A549 (cell line): ENCODE measurements at regions not wholly inside any gene's neighbourhood (a gene's known extent, or its start where the extent isn't known, plus 50 kb on each side); places are given as distances from the start of the nearest gene placed in this dataset.

Source experiments
- ATAC-seq, 2 experiments: fragments of 200-7000 bp in 1 of 2; fragments of >200 bp in 1 of 2; cut with Nextera tagmentation in 1 of 2; cut with Tn5 transposase in 1 of 2; 3 replicates each; pipeline versions ENCODE4 v1.8.0 to v1.9.1; 2018 to 2020; ENCODE audit warnings: mild to moderate bottlenecking in 1 of 2, moderate library complexity in 1 of 2
- CTCF ChIA-PET: fragments of 300-600 bp; sonication (Branson Sonifier 250); formaldehyde crosslinking; extraction: SDS; loops from one replicate; lab custom pipeline; 2021; ENCODE audit warnings: antibody characterized with exemption, inconsistent platforms; lab: Yijun Ruan, JAX
- POLR2A ChIA-PET: fragments of 350-600 bp; formaldehyde crosslinking; extraction: SDS; loops from one replicate; lab custom pipeline; 2021; ENCODE audit warnings: antibody characterized with exemption, inconsistent platforms; lab: Yijun Ruan, JAX
- DNase-seq, 2 experiments: peaks; one replicate each; pipeline versions ENCODE4 v3.0.0 to v3.0.0-alpha.2; 2011 to 2016; ENCODE audit warnings: low read depth in 1 of 2, low spot score in 1 of 2
- FAIRE-seq: peaks from 2 replicates; lab custom pipeline; 2011; peaks lifted over from hg19 to GRCh38; lab: Jason Lieb, UNC
- H3K27ac ChIP-seq, 2 experiments: fragments of >200 bp; sonication (Bioruptor Twin); formaldehyde crosslinking; 3 replicates each; pipeline ENCODE4 v1.5.1; 2016 to 2017
- H3K4me1 ChIP-seq: fragments of >200 bp; sonication (Bioruptor Twin); formaldehyde crosslinking; 3 replicates; pipeline ENCODE4 v1.6.1; 2016
- H3K4me2 ChIP-seq: fragments of >200 bp; sonication (Bioruptor Twin); formaldehyde crosslinking; 3 replicates; pipeline ENCODE4 v1.6.1; 2016
- H3K4me3 ChIP-seq: fragments of >200 bp; sonication (Bioruptor Twin); formaldehyde crosslinking; 3 replicates; pipeline ENCODE4 v1.5.1; 2016
- H3K9me3 ChIP-seq: fragments of >200 bp; sonication (Bioruptor Twin); formaldehyde crosslinking; 3 replicates; pipeline ENCODE4 v1.6.1; 2016
- CBX2 ChIP-seq: fragments of 200-600 bp; sonication (generic); IDR thresholded peaks from 2 replicates; pipeline ENCODE4 v1.6.1; 2016; ENCODE audit warnings: low read depth, mild to moderate bottlenecking, borderline replicate concordance
- CEBPB ChIP-seq, 2 experiments: fragments of >200 bp in 1 of 2; sonication (Bioruptor Twin) in 1 of 2; formaldehyde crosslinking in 1 of 2; IDR thresholded peaks; 2 replicates each; pipeline ENCODE4 v1.6.1; 2012 to 2016
- CHD4 ChIP-seq: fragments of 200-600 bp; sonication (generic); IDR thresholded peaks from 2 replicates; pipeline ENCODE4 v1.6.1; 2016; ENCODE audit warnings: antibody characterized with exemption, mild to moderate bottlenecking, borderline replicate concordance
- CTCF ChIP-seq: fragments of >200 bp; sonication (Bioruptor Twin); formaldehyde crosslinking; IDR thresholded peaks from 3 replicates; pipeline ENCODE4 v1.5.1; 2016
- E2F6 ChIP-seq: IDR thresholded peaks from 2 replicates; pipeline ENCODE4 v1.6.1; 2012; ENCODE audit warnings: low read depth, borderline replicate concordance
- EHF ChIP-seq: fragments of 250-450 bp; sonication (Bioruptor Pico); IDR thresholded peaks from 2 replicates; pipeline ENCODE4 v1.5.0; 2020; ENCODE audit warnings: mild to moderate bottlenecking
- FOSB ChIP-seq: fragments of 250-450 bp; sonication (Bioruptor Pico); IDR thresholded peaks from 2 replicates; pipeline ENCODE4 v1.5.0; 2020; ENCODE audit warnings: mild to moderate bottlenecking, moderate library complexity
- FOXS1 ChIP-seq: fragments of 250-450 bp; sonication (Bioruptor Pico); IDR thresholded peaks from 2 replicates; pipeline ENCODE4 v1.5.0; 2020; ENCODE audit warnings: mild to moderate bottlenecking, moderate library complexity
- HES2 ChIP-seq: fragments of >200 bp; sonication (Bioruptor Twin); formaldehyde crosslinking; IDR thresholded peaks from 2 replicates; pipeline ENCODE4 v1.6.1; 2016
- HEYL ChIP-seq: fragments of 250-450 bp; sonication (Bioruptor Pico); IDR thresholded peaks from 2 replicates; pipeline ENCODE4 v1.8.0; 2021; ENCODE audit warnings: mild to moderate bottlenecking, moderate library complexity
- HOXB5 ChIP-seq: fragments of 250-450 bp; sonication (Bioruptor Pico); IDR thresholded peaks from 2 replicates; pipeline ENCODE4 v1.5.0; 2020; ENCODE audit warnings: mild to moderate bottlenecking, moderate library complexity
- KDM1A ChIP-seq: fragments of 200-600 bp; sonication (generic); IDR thresholded peaks from 2 replicates; pipeline ENCODE4 v1.6.1; 2016; ENCODE audit warnings: low read depth, mild to moderate bottlenecking
- MAX ChIP-seq: IDR thresholded peaks from 2 replicates; pipeline ENCODE4 v1.6.1; 2012
- NPAS2 ChIP-seq: fragments of 250-450 bp; sonication (Bioruptor Pico); IDR thresholded peaks from 2 replicates; pipeline ENCODE4 v1.8.0; 2022; ENCODE audit warnings: mild to moderate bottlenecking, moderate library complexity, borderline replicate concordance
- PHF8 ChIP-seq: fragments of 200-600 bp; sonication (generic); IDR thresholded peaks from 2 replicates; pipeline ENCODE4 v1.6.1; 2016; ENCODE audit warnings: low read depth, mild to moderate bottlenecking, antibody characterized with exemption, moderate library complexity, borderline replicate concordance
- POLR2AphosphoS2 ChIP-seq: conservative IDR thresholded peaks from 2 replicates; pipeline ENCODE4 v1.6.1; 2012; ENCODE audit warnings: low read length, improper control_type of control experiment, inconsistent platforms
- RAD21 ChIP-seq, 2 experiments: fragments of >200 bp in 1 of 2; sonication (Bioruptor Twin) in 1 of 2; formaldehyde crosslinking in 1 of 2; IDR thresholded peaks in 1 of 2; conservative IDR thresholded peaks in 1 of 2; 2 replicates in 1 of 2; 3 replicates in 1 of 2; pipeline ENCODE4 v1.6.1; 2012 to 2018; ENCODE audit warnings: inconsistent platforms in 1 of 2
- RFX5 ChIP-seq: fragments of 450-650 bp; IDR thresholded peaks from 2 replicates; pipeline ENCODE4 v1.7.1; 2014; ENCODE audit warnings: antibody characterized with exemption, mild to moderate bottlenecking, moderate library complexity
- TFCP2L1 ChIP-seq: fragments of 250-450 bp; sonication (Bioruptor Pico); IDR thresholded peaks from 2 replicates; pipeline ENCODE4 v1.5.0; 2021; ENCODE audit warnings: mild to moderate bottlenecking
- USF2 ChIP-seq: fragments of 450-650 bp; IDR thresholded peaks from 2 replicates; pipeline ENCODE4 v1.6.1; 2014; ENCODE audit warnings: antibody characterized with exemption
- ZFP36 ChIP-seq: fragments of 450-650 bp; IDR thresholded peaks from 2 replicates; pipeline ENCODE4 v1.6.1; 2014; ENCODE audit warnings: borderline replicate concordance; ENCODE audit not compliant: partially characterized antibody
- ZSCAN20 ChIP-seq: fragments of 250-450 bp; sonication (Bioruptor Pico); IDR thresholded peaks from 2 replicates; pipeline ENCODE4 v1.8.0; 2022; ENCODE audit warnings: mild to moderate bottlenecking, moderate library complexity
- WGBS: methylation state at CpG from one replicate; pipeline ENCODE4 v1.1.6; 2017; ENCODE audit errors: missing lambda C conversion rate; 5-methylcytosine and 5-hydroxymethylcytosine counted together

GRCh38 chr12:69123919-69124638 is 115.3 kb upstream of the CPSF6 start:
- WGBS, result 56% methylated on average over 8 of the region's 8 CpGs
- Histone ChIP-seq H3K4me1 (no peaks in the 10 kb centered on the region), H3K4me3 (no peak overlapping the region), H3K4me2 (no peak overlapping the region; the same call in 2 of the 3 replicates), H3K27ac (no peak overlapping the region; a peak in 1 of 6 replicates), H3K9me3 (no peaks in the 10 kb centered on the region)
- POLR2A ChIA-PET, result no interaction called here
- ATAC-seq (no peak; a peak in 1 of 6 replicates), FAIRE-seq (no peak), DNase-seq (peak in 1 of 2 experiments; percentile 12)
- no peak for TF ChIP-seq FOXS1 (CRISPR knock-in tag)
- TF ChIP-seq KDM1A, result no peak
- TF ChIP-seq EHF (CRISPR knock-in tag), result no peak
- no peak for TF ChIP-seq FOSB (CRISPR knock-in tag)
- no peak for TF ChIP-seq USF2
- TF ChIP-seq RAD21 (conservative IDR thresholded peaks at IDR 0.05 in 1 of 2, IDR thresholded peaks at IDR 0.05 in 1 of 2), result no peak
- no peak for TF ChIP-seq POLR2AphosphoS2
- no peak for TF ChIP-seq RFX5
- no peak for TF ChIP-seq MAX
- no peak for TF ChIP-seq PHF8
- no peak for TF ChIP-seq ZFP36
- no peak for TF ChIP-seq ZSCAN20 (CRISPR knock-in tag)
- TF ChIP-seq HES2, result no peak
- no peak for TF ChIP-seq CBX2
- TF ChIP-seq CTCF, result no peak
- TF ChIP-seq TFCP2L1 (CRISPR knock-in tag), result no peak
- TF ChIP-seq NPAS2, result no peak
- TF ChIP-seq E2F6, result no peak
- no peak for TF ChIP-seq HEYL (CRISPR knock-in tag)
- TF ChIP-seq CHD4, result no peak
- CTCF ChIA-PET, result interaction anchor here (0.6 to 1.7 kb wide), 2 partner anchors 33 to 56 kb away, joined by 3 to 4 read pairs; no protein-coding TSS in a partner anchor

- no peak for DNase-seq
- FAIRE-seq, result no peak
- ChIA-PET POLR2A (no interaction called here), CTCF (interaction anchor here (0.6 to 1.1 kb wide), 3 partner anchors 28 to 1121 kb away, joined by 3 read pairs; no protein-coding TSS in a partner anchor)
- H3K4me3 ChIP-seq, result no peak overlapping the region
- H3K4me1 ChIP-seq, result no peaks in the 10 kb centered on the region
- WGBS, result 23% methylated on average over 1 of the region's 1 CpG
- H3K9me3 ChIP-seq, result no peaks in the 10 kb centered on the region
- H3K27ac ChIP-seq, result no peak overlapping the region
- TF ChIP-seq HOXB5 (CRISPR knock-in tag), result no peak
- TF ChIP-seq CEBPB (IDR thresholded peaks at IDR 0.05), result 0 out of 4 replicates have a peak, but pooled peaks of 1 of the 2 experiments have one; percentile 8
- TF ChIP-seq, all 56 proteins: peak for 1
- no peak overlapping the region for H3K4me2 ChIP-seq
- ATAC-seq, result no peak
Observed at GRCh38 chr12:69129017-69129416, 110.4 kb upstream of the CPSF6 start.
